Suppressor macrophage (primary cell): ENCODE measurements at regions not wholly inside any gene's neighbourhood (a gene's known extent, or its start where the extent isn't known, plus 50 kb on each side); places are given as distances from the start of the nearest gene placed in this dataset.
"Not testable (repeated sequence)": the region's sequence is repeated elsewhere in the genome, so short reads cannot be mapped to it uniquely, and the experiment has no call there.

Experiments used
- DNase-seq, 4 experiments: peaks; one replicate each; pipeline ENCODE4 v3.0.0-alpha.2; 2020 to 2022

GRCh38 chr21:16424331-16424751 is 694.6 kb downstream of the USP25 start:
- DNase-seq = no peak

GRCh38 chr21:16425376-16425775 is 695.6 kb downstream of the USP25 start:
- no peak for DNase-seq

- no peak for DNase-seq
These were observed 697.2 kb downstream of the USP25 start for GRCh38 chr21:16426936-16427335.

- DNase-seq = no peak
These were observed 697.9 kb downstream of the USP25 start for GRCh38 chr21:16427587-16428087.

GRCh38 chr21:16437586-16437985 is 707.8 kb downstream of the USP25 start:
- DNase-seq = no peak

- DNase-seq = no peak
These were observed 709.0 kb downstream of the USP25 start for GRCh38 chr21:16438761-16439160.

GRCh38 chr21:16441789-16442188 is 712.0 kb downstream of the USP25 start:
- no peak for DNase-seq

GRCh38 chr21:16454399-16454798 is 724.6 kb downstream of the USP25 start:
- no peak for DNase-seq

GRCh38 chr21:16455526-16455925 is 725.7 kb downstream of the USP25 start:
- DNase-seq = no peak

GRCh38 chr21:16455978-16456377 is 726.2 kb downstream of the USP25 start:
- no peak for DNase-seq

GRCh38 chr21:16457498-16457897 is 727.7 kb downstream of the USP25 start:
- no peak for DNase-seq

GRCh38 chr21:16460936-16461335 is 731.2 kb downstream of the USP25 start:
- no peak for DNase-seq

- DNase-seq = not testable (repeated sequence)
These were observed 734.6 kb downstream of the USP25 start for GRCh38 chr21:16464211-16464889.

GRCh38 chr21:16468184-16468583 is 738.4 kb downstream of the USP25 start:
- DNase-seq = no peak

- DNase-seq = no peak
These were observed 744.2 kb downstream of the USP25 start for GRCh38 chr21:16473988-16474387.

GRCh38 chr21:16476056-16476825 is 746.5 kb downstream of the USP25 start:
- no peak for DNase-seq

GRCh38 chr21:16488042-16488441 is 758.3 kb downstream of the USP25 start:
- no peak for DNase-seq

GRCh38 chr21:16492356-16492755 is 762.6 kb downstream of the USP25 start:
- DNase-seq = no peak

GRCh38 chr21:16492892-16493291 is 763.1 kb downstream of the USP25 start:
- DNase-seq = no peak

- DNase-seq = no peak
These were observed 766.8 kb downstream of the USP25 start for GRCh38 chr21:16496609-16497008.

- DNase-seq = no peak
These were observed 770.5 kb downstream of the USP25 start for GRCh38 chr21:16500271-16500670.

GRCh38 chr21:16502273-16502672 is 772.5 kb downstream of the USP25 start:
- no peak for DNase-seq

GRCh38 chr21:16502897-16503296 is 773.1 kb downstream of the USP25 start:
- no peak for DNase-seq

- DNase-seq = no peak
These were observed 774.5 kb downstream of the USP25 start for GRCh38 chr21:16504281-16504680.
